ENCODE measurements at regions not wholly inside any gene's neighbourhood (a gene's known extent, or its start where the extent isn't known, plus 50 kb on each side); places are given as distances from the start of the nearest gene placed in this dataset.
"Not testable (repeated sequence)": the region's sequence is repeated elsewhere in the genome, so short reads cannot be mapped to it uniquely, and the experiment has no call there.

DNA sequence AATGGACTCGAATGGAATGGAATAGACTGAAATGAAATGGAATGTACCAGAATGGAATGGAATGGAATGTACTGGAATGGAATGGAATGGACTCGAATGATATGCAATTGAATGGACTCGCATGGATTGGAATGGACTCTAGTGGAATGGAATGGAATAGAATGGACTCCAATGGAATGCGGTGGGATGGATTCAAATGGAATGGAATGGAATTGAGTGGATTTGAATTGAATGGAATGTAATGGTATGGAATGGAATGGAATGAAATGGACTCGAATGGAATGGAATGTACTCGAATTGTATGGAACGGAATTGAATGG, 99.6 kb upstream of the FBXO28 start:
- no peak overlapping the region for H2AFZ ChIP-seq (ENCODE audit: low read depth, low read length)
- no peaks in the 10 kb centered on the region for H3K4me1 ChIP-seq (ENCODE audit: insufficient read depth, low read length)
- peaks cover 16% of the 10 kb centered on the region for H3K9me3 ChIP-seq (ENCODE audit: low read length)
- no peak overlapping the region for H3K4me3 ChIP-seq (ENCODE audit: low read length)
- H3K36me3 ChIP-seq (ENCODE audit: insufficient read depth, low read length) = no peaks in the 10 kb centered on the region
- no peaks in the 10 kb centered on the region for H3K27me3 ChIP-seq (ENCODE audit: insufficient read depth, low read length)

DNA sequence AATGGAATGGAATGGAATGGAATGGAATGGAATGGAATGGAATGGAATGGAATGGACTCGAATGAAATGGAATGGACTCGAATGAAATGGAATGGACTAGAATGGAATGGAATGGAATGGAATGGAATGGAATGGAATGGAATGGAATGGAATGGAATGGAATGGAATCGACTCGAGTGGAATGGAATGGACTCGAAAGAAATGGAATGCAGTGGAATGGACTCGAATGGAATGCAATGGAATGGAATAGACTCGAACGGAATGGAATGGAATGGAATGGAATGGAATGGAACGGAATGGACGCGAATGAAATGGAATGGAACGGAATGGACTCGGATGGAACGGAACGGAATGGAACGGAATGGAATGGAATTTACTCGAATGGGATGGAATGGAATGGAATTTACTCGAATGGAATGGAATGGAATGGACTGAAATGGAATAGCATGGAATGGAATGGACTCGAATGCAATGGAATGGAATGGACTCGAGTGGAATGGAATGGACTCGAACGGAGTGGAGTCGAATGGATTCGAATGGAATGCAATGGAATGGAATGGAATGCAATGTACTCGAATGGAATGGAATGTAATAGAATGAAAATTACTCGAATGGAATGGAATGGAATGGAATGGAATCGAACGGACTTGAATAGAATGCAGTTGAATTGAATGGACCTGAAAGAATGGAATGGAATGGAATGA, 100.1 kb upstream of the FBXO28 start:
- H3K4me3 ChIP-seq (ENCODE audit: low read length); H2AFZ ChIP-seq (ENCODE audit: low read depth, low read length); H3K36me3 ChIP-seq (ENCODE audit: insufficient read depth, low read length); H3K27me3 ChIP-seq (ENCODE audit: insufficient read depth, low read length); H3K4me1 ChIP-seq (ENCODE audit: insufficient read depth, low read length): not testable (repeated sequence)
- H3K9me3 ChIP-seq (ENCODE audit: low read length) = peaks cover 16% of the 10 kb centered on the region

- H3K27me3 ChIP-seq (ENCODE audit: insufficient read depth, low read length); H3K4me3 ChIP-seq (ENCODE audit: low read length); H3K36me3 ChIP-seq (ENCODE audit: insufficient read depth, low read length); H3K4me1 ChIP-seq (ENCODE audit: insufficient read depth, low read length); H2AFZ ChIP-seq (ENCODE audit: low read depth, low read length): not testable (repeated sequence)
- H3K9me3 ChIP-seq (ENCODE audit: low read length) = peaks cover 16% of the 10 kb centered on the region
Observed at GRCh38 chr1:224012807-224013434, 101.0 kb upstream of the FBXO28 start.

GRCh38 chr1:224012162-224012561, 101.7 kb upstream of the FBXO28 start:
- H3K4me3 ChIP-seq (ENCODE audit: low read length); H3K27me3 ChIP-seq (ENCODE audit: insufficient read depth, low read length); H2AFZ ChIP-seq (ENCODE audit: low read depth, low read length); H3K36me3 ChIP-seq (ENCODE audit: insufficient read depth, low read length); H3K4me1 ChIP-seq (ENCODE audit: insufficient read depth, low read length): not testable (repeated sequence)
- peaks cover 16% of the 10 kb centered on the region for H3K9me3 ChIP-seq (ENCODE audit: low read length)

DNA sequence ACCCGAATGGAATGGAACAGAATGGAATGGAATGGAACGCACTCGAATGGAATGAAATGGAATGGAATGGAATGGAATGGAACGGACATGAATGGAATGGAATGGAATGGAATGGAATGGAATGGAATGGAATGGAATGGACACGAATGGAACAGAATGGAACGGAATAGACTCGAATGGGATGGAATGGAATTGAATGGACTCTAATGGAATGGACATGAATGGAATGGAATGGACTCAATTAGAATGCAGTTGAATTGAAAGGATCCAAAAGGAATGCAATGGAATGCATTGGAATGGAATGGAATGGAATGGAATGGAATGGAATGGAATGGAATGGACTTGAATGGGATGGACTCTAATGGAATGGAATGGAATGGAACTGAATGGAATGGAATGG, 102.2 kb upstream of the FBXO28 start:
- H3K9me3 ChIP-seq (ENCODE audit: low read length) = peaks cover 16% of the 10 kb centered on the region
- H3K36me3 ChIP-seq (ENCODE audit: insufficient read depth, low read length); H3K4me3 ChIP-seq (ENCODE audit: low read length); H2AFZ ChIP-seq (ENCODE audit: low read depth, low read length); H3K27me3 ChIP-seq (ENCODE audit: insufficient read depth, low read length); H3K4me1 ChIP-seq (ENCODE audit: insufficient read depth, low read length): not testable (repeated sequence)

DNA sequence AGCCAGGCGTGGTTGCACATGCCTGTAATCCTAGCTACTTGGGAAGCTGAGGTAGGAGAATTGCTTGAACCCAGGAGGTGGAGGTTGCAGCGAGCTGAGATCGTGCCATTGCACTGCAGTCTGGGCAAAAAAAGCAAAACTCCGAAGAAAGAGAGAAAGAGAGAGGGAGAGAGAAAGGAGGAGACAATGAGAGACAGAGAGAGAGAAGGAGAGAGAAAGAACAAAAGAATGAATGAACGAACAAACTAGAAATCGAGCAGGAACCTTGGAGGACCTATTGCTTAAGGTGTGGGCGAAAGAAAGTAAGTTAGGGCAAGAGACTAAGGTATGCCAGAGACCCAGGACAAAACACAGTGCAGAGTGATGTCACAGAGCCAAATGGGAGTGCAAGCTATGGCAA, 102.8 kb upstream of the FBXO28 start:
- not testable (repeated sequence) for H3K4me1 ChIP-seq (ENCODE audit: insufficient read depth, low read length); H3K4me3 ChIP-seq (ENCODE audit: low read length); H3K27me3 ChIP-seq (ENCODE audit: insufficient read depth, low read length); H2AFZ ChIP-seq (ENCODE audit: low read depth, low read length); H3K36me3 ChIP-seq (ENCODE audit: insufficient read depth, low read length)
- H3K9me3 ChIP-seq (ENCODE audit: low read length) = peaks cover 16% of the 10 kb centered on the region

GRCh38 chr1:224005973-224006372, 107.9 kb upstream of the FBXO28 start:
- not testable (repeated sequence) for H2AFZ ChIP-seq (ENCODE audit: low read depth, low read length); H3K9me3 ChIP-seq (ENCODE audit: low read length); H3K27me3 ChIP-seq (ENCODE audit: insufficient read depth, low read length); H3K4me1 ChIP-seq (ENCODE audit: insufficient read depth, low read length); H3K4me3 ChIP-seq (ENCODE audit: low read length); H3K36me3 ChIP-seq (ENCODE audit: insufficient read depth, low read length)

GRCh38 chr1:224004552-224005315, 109.2 kb upstream of the FBXO28 start:
- H3K36me3 ChIP-seq (ENCODE audit: insufficient read depth, low read length) = not testable (repeated sequence)

GRCh38 chr1:224003896-224004295, 110.0 kb upstream of the FBXO28 start:
- not testable (repeated sequence) for H3K4me3 ChIP-seq (ENCODE audit: low read length); H3K27me3 ChIP-seq (ENCODE audit: insufficient read depth, low read length); H2AFZ ChIP-seq (ENCODE audit: low read depth, low read length); H3K4me1 ChIP-seq (ENCODE audit: insufficient read depth, low read length); H3K9me3 ChIP-seq (ENCODE audit: low read length); H3K36me3 ChIP-seq (ENCODE audit: insufficient read depth, low read length)

More at GRCh38 chr1:224004552-224005315, 109.2 kb upstream of the FBXO28 start:
- H3K4me3 ChIP-seq (ENCODE audit: low read length); H3K9me3 ChIP-seq (ENCODE audit: low read length); H3K27me3 ChIP-seq (ENCODE audit: insufficient read depth, low read length); H3K4me1 ChIP-seq (ENCODE audit: insufficient read depth, low read length); H2AFZ ChIP-seq (ENCODE audit: low read depth, low read length): not testable (repeated sequence)

- not testable (repeated sequence) for H3K27me3 ChIP-seq (ENCODE audit: insufficient read depth, low read length); H3K4me3 ChIP-seq (ENCODE audit: low read length); H2AFZ ChIP-seq (ENCODE audit: low read depth, low read length); H3K9me3 ChIP-seq (ENCODE audit: low read length); H3K4me1 ChIP-seq (ENCODE audit: insufficient read depth, low read length); H3K36me3 ChIP-seq (ENCODE audit: insufficient read depth, low read length)
Observed at GRCh38 chr1:224001757-224002156, 112.2 kb upstream of the FBXO28 start.

DNA sequence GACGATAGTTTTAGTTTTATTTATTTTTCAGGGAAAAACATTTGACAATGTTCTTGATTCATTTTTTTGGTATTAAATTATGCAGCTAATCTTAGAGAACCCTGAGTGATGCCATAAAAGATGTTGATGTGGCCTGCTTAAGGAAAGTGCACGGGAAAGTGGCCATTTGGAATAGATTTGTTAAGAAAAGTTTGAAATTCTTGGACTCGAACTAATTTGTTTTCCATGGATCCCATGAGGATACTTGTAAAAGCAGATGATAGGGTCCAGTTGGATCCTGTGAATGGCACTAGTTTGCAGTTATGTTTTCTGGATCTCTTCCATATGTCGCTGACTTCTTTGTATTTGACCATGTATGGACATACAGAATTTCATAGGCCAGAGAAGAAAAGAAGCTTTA, 114.2 kb upstream of the FBXO28 start:
- not testable (repeated sequence) for H3K9me3 ChIP-seq (ENCODE audit: low read length); H3K27me3 ChIP-seq (ENCODE audit: insufficient read depth, low read length); H2AFZ ChIP-seq (ENCODE audit: low read depth, low read length); H3K4me3 ChIP-seq (ENCODE audit: low read length); H3K4me1 ChIP-seq (ENCODE audit: insufficient read depth, low read length); H3K36me3 ChIP-seq (ENCODE audit: insufficient read depth, low read length)

GRCh38 chr1:223998676-223999455, 115.0 kb upstream of the FBXO28 start:
- H3K27me3 ChIP-seq (ENCODE audit: insufficient read depth, low read length) = not testable (repeated sequence)

GRCh38 chr1:223996376-223996775, 117.5 kb upstream of the FBXO28 start:
- not testable (repeated sequence) for H3K4me1 ChIP-seq (ENCODE audit: insufficient read depth, low read length); H2AFZ ChIP-seq (ENCODE audit: low read depth, low read length); H3K9me3 ChIP-seq (ENCODE audit: low read length); H3K36me3 ChIP-seq (ENCODE audit: insufficient read depth, low read length); H3K27me3 ChIP-seq (ENCODE audit: insufficient read depth, low read length); H3K4me3 ChIP-seq (ENCODE audit: low read length)

More at GRCh38 chr1:223998676-223999455, 115.0 kb upstream of the FBXO28 start:
- H2AFZ ChIP-seq (ENCODE audit: low read depth, low read length); H3K4me3 ChIP-seq (ENCODE audit: low read length); H3K4me1 ChIP-seq (ENCODE audit: insufficient read depth, low read length); H3K36me3 ChIP-seq (ENCODE audit: insufficient read depth, low read length); H3K9me3 ChIP-seq (ENCODE audit: low read length): not testable (repeated sequence)
